Endothelial cell (in vitro differentiated cells): ENCODE measurements at regions not wholly inside any gene's neighbourhood (a gene's known extent, or its start where the extent isn't known, plus 50 kb on each side); places are given as distances from the start of the nearest gene placed in this dataset.
"Not testable (repeated sequence)": the region's sequence is repeated elsewhere in the genome, so short reads cannot be mapped to it uniquely, and the experiment has no call there.

Experiments
- DNase-seq: peaks from one replicate; pipeline ENCODE4 v3.0.0; 2021; ENCODE audit warnings: low spot score
- H3K27ac Mint-ChIP-seq: one replicate; pipeline ENCODE4 v1.8.0; 2021; ENCODE audit warnings: mixed read lengths, inconsistent platforms; ENCODE audit not compliant: unreplicated experiment
- H3K27me3 Mint-ChIP-seq: one replicate; pipeline ENCODE4 v1.8.0; 2021; ENCODE audit warnings: mild to moderate bottlenecking, moderate library complexity, mixed read lengths, inconsistent platforms; ENCODE audit not compliant: unreplicated experiment
- H3K36me3 Mint-ChIP-seq: one replicate; pipeline ENCODE4 v1.8.0; 2021; ENCODE audit warnings: mild to moderate bottlenecking, low read depth, mixed read lengths, inconsistent platforms; ENCODE audit not compliant: unreplicated experiment
- H3K4me1 Mint-ChIP-seq: one replicate; pipeline ENCODE4 v1.8.0; 2021; ENCODE audit warnings: mild to moderate bottlenecking, mixed read lengths, inconsistent platforms; ENCODE audit not compliant: unreplicated experiment
- H3K4me3 Mint-ChIP-seq: one replicate; pipeline ENCODE4 v1.8.0; 2021; ENCODE audit warnings: mild to moderate bottlenecking, mixed read lengths, inconsistent platforms; ENCODE audit not compliant: unreplicated experiment
- H3K9me3 Mint-ChIP-seq: one replicate; pipeline ENCODE4 v1.8.0; 2021; ENCODE audit warnings: mixed read lengths, inconsistent platforms; ENCODE audit not compliant: unreplicated experiment
- CTCF ChIP-seq: fragments of 200-600 bp; sonication (generic); IDR thresholded peaks from one replicate; pipeline ENCODE4 v1.5.0; 2021; ENCODE audit warnings: antibody characterized with exemption; ENCODE audit not compliant: unreplicated experiment

- DNase-seq = peak; percentile 53
- Mint-ChIP-seq H3K27ac (no peak overlapping the region), H3K9me3 (no peaks in the 10 kb centered on the region), H3K36me3 (no peaks in the 10 kb centered on the region), H3K4me1 (no peaks in the 10 kb centered on the region), H3K4me3 (no peak overlapping the region), H3K27me3 (no peaks in the 10 kb centered on the region)
- peak; percentile 79 for TF ChIP-seq CTCF
Observed at GRCh38 chr21:20882462-20883407, 115.5 kb upstream of the NCAM2 start.

- Mint-ChIP-seq H3K9me3 (no peaks in the 10 kb centered on the region), H3K27ac (no peak overlapping the region), H3K36me3 (no peaks in the 10 kb centered on the region), H3K27me3 (no peaks in the 10 kb centered on the region), H3K4me3 (no peak overlapping the region), H3K4me1 (no peaks in the 10 kb centered on the region)
- DNase-seq = no peak
- TF ChIP-seq CTCF = no peak
Observed at GRCh38 chr21:20883408-20883800, 114.8 kb upstream of the NCAM2 start.

- TF ChIP-seq CTCF = no peak
- no peaks in the 10 kb centered on the region for H3K36me3 Mint-ChIP-seq
Observed at GRCh38 chr21:20902511-20902910, 95.7 kb upstream of the NCAM2 start.

GRCh38 chr21:20902998-20903397 lies 95.2 kb upstream of the NCAM2 start:
- Mint-ChIP-seq H3K36me3 (no peaks in the 10 kb centered on the region), H3K27me3 (peaks cover 2% of the 10 kb centered on the region), H3K27ac (no peak overlapping the region), H3K4me1 (no peaks in the 10 kb centered on the region), H3K9me3 (no peaks in the 10 kb centered on the region), H3K4me3 (no peak overlapping the region)
- no peak for DNase-seq
- no peak for TF ChIP-seq CTCF

More at GRCh38 chr21:20902511-20902910, 95.7 kb upstream of the NCAM2 start:
- H3K4me3 Mint-ChIP-seq = no peak overlapping the region
- peaks cover 3% of the 10 kb centered on the region for H3K27me3 Mint-ChIP-seq
- DNase-seq = no peak
- H3K9me3 Mint-ChIP-seq = no peaks in the 10 kb centered on the region
- H3K4me1 Mint-ChIP-seq = no peaks in the 10 kb centered on the region
- H3K27ac Mint-ChIP-seq = no peak overlapping the region

GRCh38 chr21:20927555-20927954 lies 70.7 kb upstream of the NCAM2 start:
- H3K4me3 Mint-ChIP-seq, H3K36me3 Mint-ChIP-seq, H3K27ac Mint-ChIP-seq: not testable (repeated sequence)

More at GRCh38 chr21:20927555-20927954, 70.7 kb upstream of the NCAM2 start:
- DNase-seq, H3K27me3 Mint-ChIP-seq, H3K9me3 Mint-ChIP-seq, H3K4me1 Mint-ChIP-seq: not testable (repeated sequence)
